K562 (cell line): ENCODE measurements at regions not wholly inside any gene's neighbourhood (a gene's known extent, or its start where the extent isn't known, plus 50 kb on each side); places are given as distances from the start of the nearest gene placed in this dataset.
A peak's percentile ranks its signal among the peaks of the same experiment; 100 is the strongest.

Experiments used
- ATAC-seq: fragments of 200-7000 bp; cut with Tn5 transposase; 3 replicates; pipeline ENCODE4 v1.9.1; 2020; ENCODE audit warnings: moderate library complexity
- BruUV-seq: library from RNA; stranded (reverse); fragments of 400-500 nt; replicated peaks from 2 replicates; lab custom pipeline; 2021; lab: Mats Ljungman, UMichigan
- CTCF ChIA-PET: fragments of 300-600 bp; formaldehyde crosslinking; extraction: SDS; loops from one replicate; lab custom pipeline; 2021; ENCODE audit warnings: low intra/inter-chr PET ratio; lab: Yijun Ruan, JAX
- POLR2A ChIA-PET: fragments of 300-600, 350-650 bp; sonication (Branson Sonifier 250); formaldehyde crosslinking; extraction: SDS; loops from one replicate; lab custom pipeline; 2021; ENCODE audit warnings: antibody characterized with exemption, inconsistent platforms; lab: Yijun Ruan, JAX
- DNase-seq, 4 experiments: peaks; one replicate each; pipeline versions ENCODE4 v3.0.0 to v3.0.0-alpha.2; 2011 to 2018; ENCODE audit warnings: low spot score in 3 of 4, mixed read lengths in 3 of 4; ENCODE audit errors: extremely low read depth in 1 of 4
- FAIRE-seq: peaks from 2 replicates; lab custom pipeline; 2011; peaks lifted over from hg19 to GRCh38; lab: Jason Lieb, UNC
- H2AFZ ChIP-seq: 2 replicates; pipeline ENCODE4 v1.6.0; 2011; ENCODE audit warnings: low read depth, low read length, control low read depth, inconsistent platforms
- H3K27ac ChIP-seq: fragments of 200-600 bp; 3 replicates; pipeline ENCODE4 v1.8.0; 2011; ENCODE audit warnings: low read depth, mild to moderate bottlenecking, control low read depth, inconsistent platforms, low read length, moderate library complexity, mixed read lengths; ENCODE audit errors: extremely low read depth
- H3K27me3 ChIP-seq, 2 experiments: fragments of 300-600 bp in 1 of 2; 2 replicates in 1 of 2; 3 replicates in 1 of 2; pipeline versions ENCODE4 v1.6.0 to v1.8.0; 2011; ENCODE audit warnings: inconsistent platforms in 2 of 2, low read length in 2 of 2, mild to moderate bottlenecking in 1 of 2, mixed read lengths in 1 of 2, moderate library complexity in 1 of 2; ENCODE audit not compliant: control insufficient read depth in 2 of 2, insufficient read depth in 2 of 2
- H3K36me3 ChIP-seq: fragments of 300-600 bp; 3 replicates; pipeline ENCODE4 v1.8.0; 2011; ENCODE audit warnings: mild to moderate bottlenecking, low read length, inconsistent platforms; ENCODE audit not compliant: control insufficient read depth, insufficient read depth
- H3K4me1 ChIP-seq, 2 experiments: fragments of 200-600 bp in 1 of 2; replicated peaks in 1 of 2; 2 replicates in 1 of 2; 3 replicates in 1 of 2; pipeline versions ENCODE4 v1.5.1 to v1.8.0; 2011; ENCODE audit warnings: inconsistent platforms in 2 of 2, low read length in 2 of 2, mild to moderate bottlenecking in 1 of 2, mixed read lengths in 1 of 2, moderate library complexity in 1 of 2; ENCODE audit not compliant: control insufficient read depth in 2 of 2, insufficient read depth in 2 of 2
- H3K4me2 ChIP-seq: 2 replicates; pipeline ENCODE4 v1.6.1; 2011; ENCODE audit warnings: low read length, control low read depth, inconsistent platforms, mixed read lengths; ENCODE audit not compliant: insufficient read depth
- H3K4me3 ChIP-seq: fragments of 200-600 bp; sonication (generic), shearing (Covaris generic); 2 replicates; pipeline ENCODE4 v1.5.1; 2016; ENCODE audit warnings: control low read depth, inconsistent platforms
- H3K79me2 ChIP-seq: fragments of 200-600 bp; 3 replicates; pipeline ENCODE4 v1.8.0; 2011; ENCODE audit warnings: low read length, inconsistent platforms; ENCODE audit not compliant: control insufficient read depth, insufficient read depth
- H3K9ac ChIP-seq, 2 experiments: 2 replicates each; pipeline versions ENCODE4 v1.6.0 to v1.6.1; 2011; ENCODE audit warnings: low read depth in 2 of 2, low read length in 2 of 2, control low read depth in 1 of 2, inconsistent platforms in 1 of 2, mild to moderate bottlenecking in 1 of 2, mixed read lengths in 1 of 2; ENCODE audit not compliant: insufficient read depth in 1 of 2
- H3K9me1 ChIP-seq: one replicate; pipeline ENCODE4 v1.6.0; 2011; ENCODE audit warnings: inconsistent platforms, mild to moderate bottlenecking, low read length, moderate library complexity; ENCODE audit not compliant: control insufficient read depth, insufficient read depth
- H3K9me3 ChIP-seq: replicated peaks from 2 replicates; pipeline ENCODE4 v1.5.1; 2011; ENCODE audit warnings: low read depth, low read length, inconsistent platforms; ENCODE audit not compliant: control insufficient read depth, insufficient read depth
- H4K20me1 ChIP-seq: replicated peaks from 2 replicates; pipeline ENCODE4 v1.6.1; 2011; ENCODE audit warnings: low read length, inconsistent platforms, mixed read lengths; ENCODE audit not compliant: control insufficient read depth, insufficient read depth
- KDM4B ChIP-seq, 2 experiments: fragments of 450-650 bp in 1 of 2; sonication (generic) in 1 of 2; IDR thresholded peaks; 2 replicates each; pipeline ENCODE4 v1.6.1; 2016 to 2017; ENCODE audit warnings: borderline replicate concordance in 2 of 2, antibody characterized with exemption in 1 of 2, low read depth in 1 of 2, mild to moderate bottlenecking in 1 of 2
- NUFIP1 ChIP-seq: fragments of 450-650 bp; IDR thresholded peaks from 2 replicates; pipeline ENCODE4 v1.6.1; 2018; ENCODE audit not compliant: partially characterized antibody
- SMAD3 ChIP-seq: fragments of 450-650 bp; formaldehyde crosslinking; conservative IDR thresholded peaks from 2 replicates; pipeline ENCODE4 v1.4.0; 2020; ENCODE audit warnings: mild to moderate bottlenecking
- SP1 ChIP-seq: sonication (generic); formaldehyde crosslinking; IDR thresholded peaks from 2 replicates; pipeline ENCODE4 v1.8.1; 2022; ENCODE audit warnings: mild to moderate bottlenecking, missing genetic modification reagents
- SPI1 ChIP-seq: IDR thresholded peaks from 2 replicates; pipeline ENCODE4 v1.6.1; 2011; ENCODE audit warnings: low read depth, low read length, control low read depth, borderline replicate concordance
- TEAD2 ChIP-seq: fragments of 450-650 bp; IDR thresholded peaks from 2 replicates; pipeline ENCODE4 v1.6.1; 2016; ENCODE audit warnings: missing genetic modification characterization, control low read depth, missing compliant biosample characterization
- THAP12 ChIP-seq: fragments of 250-450 bp; sonication (Bioruptor Pico); IDR thresholded peaks from 2 replicates; pipeline ENCODE4 v1.9.0; 2021; ENCODE audit warnings: mild to moderate bottlenecking, inconsistent platforms
- TRIM25 ChIP-seq: fragments of 450-650 bp; IDR thresholded peaks from 2 replicates; pipeline ENCODE4 v1.7.0; 2016; ENCODE audit warnings: borderline replicate concordance
- ZNF133 ChIP-seq: fragments of 250-450 bp; sonication (Bioruptor Pico); IDR thresholded peaks from 2 replicates; pipeline ENCODE4 v1.4.0; 2020; ENCODE audit warnings: mild to moderate bottlenecking
- ZNF324 ChIP-seq: fragments of 250-450 bp; sonication (Bioruptor Pico); IDR thresholded peaks from 2 replicates; pipeline ENCODE4 v1.4.0; 2020; ENCODE audit warnings: mild to moderate bottlenecking
- ZNF76 ChIP-seq: fragments of 250-450 bp; sonication (Bioruptor Pico); IDR thresholded peaks from 2 replicates; pipeline ENCODE4 v1.4.0; 2020; ENCODE audit warnings: mild to moderate bottlenecking, moderate library complexity, borderline replicate concordance
- WGBS: fragments of 100-300 bp; shearing (Covaris generic); methylation state at CpG from one replicate; pipeline ENCODE4 v1.1.6; 2016; ENCODE audit warnings: low coverage, mixed read lengths; ENCODE audit not compliant: insufficient coverage; ENCODE audit errors: missing lambda C conversion rate; 5-methylcytosine and 5-hydroxymethylcytosine counted together
- in situ Hi-C: fragments of 300-500 bp; cut with MboI; formaldehyde crosslinking; loops from 4 replicates; pipeline ENCODE4 v1.15.0; 2018; ENCODE audit warnings: inconsistent platforms, mixed read lengths
- intact Hi-C: fragments of 100-400 bp; cut with micrococcal nuclease; formaldehyde crosslinking; loops from 2 replicates; pipeline ENCODE4 v1.14.2; 2022
- TF ChIP-seq, protein P1 (sequence below), 2 experiments: fragments of 250-450 bp in 1 of 2; fragments of 450-650 bp in 1 of 2; sonication (Bioruptor Pico) in 1 of 2; IDR thresholded peaks; 2 replicates each; pipeline versions ENCODE4 v1.6.1 to v1.8.0; 2016 to 2021; ENCODE audit warnings: mild to moderate bottlenecking in 2 of 2, moderate library complexity in 2 of 2, missing compliant biosample characterization in 1 of 2, missing genetic modification characterization in 1 of 2
- TF ChIP-seq, protein P2 (sequence below): fragments of 250-450 bp; sonication (Bioruptor Pico); IDR thresholded peaks from 2 replicates; pipeline ENCODE4 v1.5.0; 2020; ENCODE audit warnings: mild to moderate bottlenecking, borderline replicate concordance

DNA sequence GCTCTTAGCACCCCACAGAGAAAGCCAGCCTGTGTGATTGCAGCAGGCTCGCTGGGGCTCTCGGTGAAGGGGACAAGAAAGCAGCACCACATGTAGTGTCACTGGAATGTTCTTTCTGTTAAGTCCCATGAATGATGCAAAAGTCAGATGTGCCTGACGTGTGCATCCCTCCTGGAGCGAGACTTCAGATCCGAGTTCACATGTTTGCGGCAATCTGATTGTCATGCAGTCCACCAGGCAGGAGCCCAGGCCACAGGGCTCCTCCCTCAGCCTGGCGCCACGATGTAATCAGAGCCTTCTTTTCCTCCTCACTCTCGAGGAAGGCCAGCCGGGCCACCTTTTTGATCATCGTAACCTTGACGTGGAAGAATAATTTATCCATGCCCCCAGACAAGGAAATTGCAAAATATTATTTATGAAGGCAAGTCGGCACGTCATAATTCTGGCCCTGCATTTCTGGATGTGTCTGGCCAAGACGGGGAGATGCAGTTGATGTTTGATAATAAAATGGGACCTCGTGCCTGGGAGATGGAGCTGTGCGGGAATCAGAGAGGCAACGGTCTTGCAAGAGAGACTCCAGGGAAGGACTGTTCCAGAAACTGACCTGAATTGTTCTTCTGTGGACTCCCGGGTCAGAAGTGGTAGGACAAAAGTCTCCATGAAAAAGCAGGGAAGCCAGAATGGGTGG lies 214.6 kb downstream of the PHETA1 start:
- TF ChIP-seq SPI1 (no peak), KDM4B (IDR thresholded peaks at IDR 0.05; ENCODE audit: borderline replicate concordance in 2 of 2, low read depth in 1 of 2) (no peak), ZNF133 (no peak), TRIM25 (no peak), ZNF324 (CRISPR knock-in tag) (no peak), TEAD2 (tag) (no peak), SP1 (CRISPR knock-in tag) (no peak), THAP12 (CRISPR knock-in tag) (no peak), ZNF76 (CRISPR knock-in tag) (no peak), NUFIP1 (no peak), SMAD3 (no peak)
- TF ChIP-seq, protein P1, sequence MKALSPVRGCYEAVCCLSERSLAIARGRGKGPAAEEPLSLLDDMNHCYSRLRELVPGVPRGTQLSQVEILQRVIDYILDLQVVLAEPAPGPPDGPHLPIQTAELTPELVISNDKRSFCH (CRISPR knock-in tag; IDR thresholded peaks at IDR 0.05), result no peak
- TF ChIP-seq, protein P1 (tag; IDR thresholded peaks at IDR 0.05), result no peak
- TF ChIP-seq, protein P2, sequence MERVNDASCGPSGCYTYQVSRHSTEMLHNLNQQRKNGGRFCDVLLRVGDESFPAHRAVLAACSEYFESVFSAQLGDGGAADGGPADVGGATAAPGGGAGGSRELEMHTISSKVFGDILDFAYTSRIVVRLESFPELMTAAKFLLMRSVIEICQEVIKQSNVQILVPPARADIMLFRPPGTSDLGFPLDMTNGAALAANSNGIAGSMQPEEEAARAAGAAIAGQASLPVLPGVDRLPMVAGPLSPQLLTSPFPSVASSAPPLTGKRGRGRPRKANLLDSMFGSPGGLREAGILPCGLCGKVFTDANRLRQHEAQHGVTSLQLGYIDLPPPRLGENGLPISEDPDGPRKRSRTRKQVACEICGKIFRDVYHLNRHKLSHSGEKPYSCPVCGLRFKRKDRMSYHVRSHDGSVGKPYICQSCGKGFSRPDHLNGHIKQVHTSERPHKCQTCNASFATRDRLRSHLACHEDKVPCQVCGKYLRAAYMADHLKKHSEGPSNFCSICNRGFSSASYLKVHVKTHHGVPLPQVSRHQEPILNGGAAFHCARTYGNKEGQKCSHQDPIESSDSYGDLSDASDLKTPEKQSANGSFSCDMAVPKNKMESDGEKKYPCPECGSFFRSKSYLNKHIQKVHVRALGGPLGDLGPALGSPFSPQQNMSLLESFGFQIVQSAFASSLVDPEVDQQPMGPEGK (CRISPR knock-in tag), result no peak
- TF ChIP-seq, all 486 proteins: peak for 0
- no peak overlapping the region for H3K27ac ChIP-seq
- in situ Hi-C loops, result no loop called here
- H3K4me3 ChIP-seq, result no peak overlapping the region
- 1% methylated on average over 19 of the region's 19 CpGs for WGBS
- no peak overlapping the region for H3K4me2 ChIP-seq
- H2AFZ ChIP-seq, result no peak overlapping the region
- ChIA-PET POLR2A (interaction anchor here (0.7 kb wide), 1 partner anchor 16 kb away, joined by 4 read pairs; no protein-coding TSS in a partner anchor), CTCF (no interaction called here)
- ATAC-seq (peak; percentile 40; the same call in 1 of the 3 replicates), FAIRE-seq (no peak), DNase-seq (no peak)
- H3K79me2 ChIP-seq, result no peaks in the 10 kb centered on the region
- intact Hi-C loops, result no loop called here
- H4K20me1 ChIP-seq, result no peaks in the 10 kb centered on the region
- H3K9me1 ChIP-seq, result no peaks in the 10 kb centered on the region
- BruUV-seq, result no TSS peak
- no peak overlapping the region for H3K9ac ChIP-seq
- no peaks in the 10 kb centered on the region for H3K4me1 ChIP-seq
- no peaks in the 10 kb centered on the region for H3K36me3 ChIP-seq
- H3K9me3 ChIP-seq, result no peaks in the 10 kb centered on the region
- H3K27me3 ChIP-seq, result peaks cover 27 to 48% of the 10 kb centered on the region in 2 experiments; a peak in 4 of 5 replicates
